ENCODE measurements at regions not wholly inside any gene's neighbourhood (a gene's known extent, or its start where the extent isn't known, plus 50 kb on each side); places are given as distances from the start of the nearest gene placed in this dataset.

- CTCF ChIA-PET = no interaction called here
- H3K27ac Mint-ChIP-seq = no peak overlapping the region
- H3K4me3 Mint-ChIP-seq = no peak overlapping the region
- H3K36me3 Mint-ChIP-seq = no peaks in the 10 kb centered on the region
- no peaks in the 10 kb centered on the region for H3K27me3 Mint-ChIP-seq
- no peaks in the 10 kb centered on the region for H3K9me3 Mint-ChIP-seq (ENCODE audit: low read depth)
- no peaks in the 10 kb centered on the region for H3K4me1 Mint-ChIP-seq
- DNase-seq = no peak
- no peak for ATAC-seq
Observed at GRCh38 chr16:59163371-59164055, 429.4 kb upstream of the GOT2 start.

DNA sequence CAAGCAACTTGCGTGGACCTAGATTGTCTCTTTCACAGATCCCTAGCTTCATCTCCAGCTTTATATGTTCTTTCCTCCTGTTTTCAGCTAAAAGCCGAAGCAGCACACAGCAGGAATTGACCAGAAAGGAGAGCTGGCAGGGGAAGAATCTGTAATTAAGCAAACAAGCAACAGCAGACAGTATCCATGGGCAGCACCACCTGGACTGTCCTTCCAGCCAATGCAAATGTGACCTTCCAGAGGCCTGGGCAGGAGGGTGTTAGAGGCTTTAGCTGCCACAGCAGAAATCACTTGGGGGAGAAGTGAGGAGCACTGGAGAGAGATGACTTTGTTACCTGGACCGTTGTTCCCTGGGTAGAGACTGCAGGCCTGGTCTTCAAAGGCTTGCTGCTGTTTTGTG lies 427.6 kb upstream of the GOT2 start:
- Mint-ChIP-seq H3K9me3 (ENCODE audit: low read depth) (no peaks in the 10 kb centered on the region), H3K27ac (no peak overlapping the region), H3K27me3 (no peaks in the 10 kb centered on the region), H3K4me1 (no peaks in the 10 kb centered on the region), H3K4me3 (no peak overlapping the region), H3K36me3 (no peaks in the 10 kb centered on the region)
- CTCF ChIA-PET = no interaction called here
- ATAC-seq (no peak), DNase-seq (no peak)

DNA sequence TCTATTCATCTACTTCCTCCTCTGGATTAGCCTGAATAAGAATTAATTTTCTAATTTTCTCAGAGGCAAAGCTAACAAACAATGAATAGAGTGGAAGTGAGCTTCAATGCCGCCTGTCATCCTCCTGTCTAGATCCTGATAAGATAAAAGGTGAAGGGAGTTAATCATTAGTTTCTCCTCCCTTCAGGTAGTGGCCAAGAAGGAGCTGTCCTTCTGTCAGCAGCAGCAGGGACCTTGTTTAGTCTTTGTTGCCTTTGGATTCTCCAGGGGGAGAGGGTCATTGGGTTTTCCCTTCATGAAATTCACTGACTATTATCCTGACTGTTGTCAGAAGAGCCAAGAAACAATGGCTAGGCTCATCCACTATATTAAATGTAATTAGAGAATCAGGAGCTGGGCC lies 420.2 kb upstream of the GOT2 start:
- Mint-ChIP-seq H3K36me3 (no peaks in the 10 kb centered on the region), H3K27me3 (no peaks in the 10 kb centered on the region), H3K27ac (no peak overlapping the region), H3K9me3 (ENCODE audit: low read depth) (peaks cover 4% of the 10 kb centered on the region), H3K4me3 (no peak overlapping the region), H3K4me1 (no peaks in the 10 kb centered on the region)
- DNase-seq (no peak), ATAC-seq (no peak)
- CTCF ChIA-PET = no interaction called here

DNA sequence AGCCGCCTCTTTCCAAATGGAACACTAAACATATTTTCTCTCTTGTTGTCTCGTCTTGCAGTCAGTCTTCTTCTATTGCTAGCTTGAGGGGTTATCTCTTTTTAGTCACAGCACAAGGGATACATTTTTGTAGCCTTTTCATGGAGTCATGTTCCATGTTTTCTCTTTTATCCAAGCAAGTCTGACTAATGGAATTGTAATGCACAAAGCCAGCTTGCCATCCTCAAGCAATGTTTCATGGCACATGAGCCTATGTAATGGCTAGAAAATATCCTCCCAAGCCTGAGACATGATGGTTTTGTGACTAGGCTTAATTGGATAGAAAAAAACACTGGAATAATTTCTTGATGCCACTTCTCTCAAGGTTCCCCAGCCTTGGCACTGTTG lies 414.6 kb upstream of the GOT2 start:
- H3K27me3 Mint-ChIP-seq = no peaks in the 10 kb centered on the region
- ATAC-seq = no peak
- no peak overlapping the region for H3K27ac Mint-ChIP-seq
- no peaks in the 10 kb centered on the region for H3K36me3 Mint-ChIP-seq
- H3K4me1 Mint-ChIP-seq = no peaks in the 10 kb centered on the region
- CTCF ChIA-PET = no interaction called here
- peaks cover 7% of the 10 kb centered on the region for H3K9me3 Mint-ChIP-seq (ENCODE audit: low read depth)
- DNase-seq = no peak
- no peak overlapping the region for H3K4me3 Mint-ChIP-seq

DNA sequence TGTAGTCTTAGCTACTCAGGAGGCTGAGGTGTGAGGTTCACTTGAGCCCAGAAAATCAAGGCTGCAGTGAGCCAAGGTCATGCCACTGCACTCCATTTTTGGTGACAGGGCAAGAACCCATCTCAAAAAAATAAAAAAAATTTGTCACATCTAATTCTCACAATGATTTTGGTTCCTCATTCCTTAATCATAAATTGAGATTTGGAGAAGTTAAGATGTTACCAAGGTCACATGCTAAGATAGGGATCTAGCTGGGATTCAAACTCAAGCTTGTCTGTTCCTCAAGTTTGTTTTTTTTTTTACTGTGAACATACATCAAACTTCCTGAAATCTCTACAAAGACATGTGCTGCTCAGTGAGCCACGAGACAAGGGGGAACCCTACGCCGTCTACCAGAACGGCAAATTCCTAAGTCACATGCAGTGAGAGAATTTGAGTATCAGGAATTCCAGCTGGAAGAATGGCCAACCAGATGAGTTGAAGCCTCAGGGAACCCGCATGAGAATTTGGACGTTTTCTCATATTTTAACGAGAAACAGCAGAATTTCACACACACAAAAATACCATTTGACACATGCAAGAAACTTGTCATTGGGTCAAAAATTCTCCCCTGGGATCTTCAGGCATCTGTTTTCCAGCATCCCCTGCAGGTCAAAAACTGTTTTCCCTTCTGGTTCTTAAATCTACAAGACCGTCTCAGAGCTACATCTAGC lies 414.1 kb upstream of the GOT2 start:
- CTCF ChIA-PET = no interaction called here
- no peak overlapping the region for H3K4me3 Mint-ChIP-seq

GRCh38 chr16:59146140-59146539 lies 412.0 kb upstream of the GOT2 start:
- Mint-ChIP-seq H3K36me3 (no peaks in the 10 kb centered on the region), H3K27me3 (no peaks in the 10 kb centered on the region), H3K9me3 (ENCODE audit: low read depth) (peaks cover 9% of the 10 kb centered on the region), H3K4me1 (no peaks in the 10 kb centered on the region), H3K4me3 (no peak overlapping the region), H3K27ac (no peak overlapping the region)
- ATAC-seq (no peak), DNase-seq (no peak)
- CTCF ChIA-PET = no interaction called here

More for the DNA sequence above, 414.1 kb upstream of the GOT2 start:
- no peaks in the 10 kb centered on the region for H3K4me1 Mint-ChIP-seq
- H3K27me3 Mint-ChIP-seq = no peaks in the 10 kb centered on the region
- no peak for DNase-seq
- H3K9me3 Mint-ChIP-seq (ENCODE audit: low read depth) = peaks cover 7% of the 10 kb centered on the region
- ATAC-seq = no peak
- H3K27ac Mint-ChIP-seq = no peak overlapping the region
- H3K36me3 Mint-ChIP-seq = no peaks in the 10 kb centered on the region

GRCh38 chr16:59144841-59145240 lies 410.7 kb upstream of the GOT2 start:
- Mint-ChIP-seq H3K9me3 (ENCODE audit: low read depth) (peaks cover 8% of the 10 kb centered on the region), H3K27ac (no peak overlapping the region), H3K36me3 (no peaks in the 10 kb centered on the region), H3K27me3 (no peaks in the 10 kb centered on the region), H3K4me3 (no peak overlapping the region), H3K4me1 (no peaks in the 10 kb centered on the region)
- no peak for ATAC-seq
- DNase-seq = no peak
- CTCF ChIA-PET = no interaction called here

DNA sequence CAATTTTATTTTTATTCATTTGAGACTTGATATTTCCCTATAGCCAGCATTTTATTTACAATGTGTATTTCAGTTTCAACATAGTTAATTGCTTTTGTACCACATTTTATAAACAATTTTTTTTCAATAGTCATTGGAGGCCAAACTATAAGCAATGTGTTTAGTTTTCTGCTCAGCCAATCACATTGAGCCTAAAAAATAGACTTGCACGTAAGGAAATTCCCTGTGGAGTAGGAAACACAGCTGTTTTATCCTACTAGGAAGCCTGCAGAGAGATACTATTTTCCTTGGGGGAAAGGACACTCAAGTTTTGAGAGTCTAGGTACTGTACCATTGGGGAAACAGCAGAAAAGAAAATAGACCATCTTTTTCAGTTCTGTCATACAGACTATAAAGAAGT lies 410.2 kb upstream of the GOT2 start:
- H3K27ac Mint-ChIP-seq = no peak overlapping the region
- ATAC-seq (no peak), DNase-seq (no peak)
- no peaks in the 10 kb centered on the region for H3K4me1 Mint-ChIP-seq
- CTCF ChIA-PET = no interaction called here
- H3K27me3 Mint-ChIP-seq = no peaks in the 10 kb centered on the region
- peaks cover 9% of the 10 kb centered on the region for H3K9me3 Mint-ChIP-seq (ENCODE audit: low read depth)
- H3K4me3 Mint-ChIP-seq = no peak overlapping the region
- no peaks in the 10 kb centered on the region for H3K36me3 Mint-ChIP-seq

GRCh38 chr16:59126486-59126885 lies 392.4 kb upstream of the GOT2 start:
- Mint-ChIP-seq H3K27ac (no peak overlapping the region), H3K36me3 (no peaks in the 10 kb centered on the region), H3K9me3 (ENCODE audit: low read depth) (no peaks in the 10 kb centered on the region), H3K4me3 (no peak overlapping the region), H3K4me1 (no peaks in the 10 kb centered on the region), H3K27me3 (no peaks in the 10 kb centered on the region)
- DNase-seq (no peak), ATAC-seq (no peak)
- CTCF ChIA-PET = no interaction called here

GRCh38 chr16:59124056-59124455 lies 389.9 kb upstream of the GOT2 start:
- H3K27ac Mint-ChIP-seq = no peak overlapping the region
- DNase-seq (no peak), ATAC-seq (no peak)
- no peaks in the 10 kb centered on the region for H3K4me1 Mint-ChIP-seq
- no peak overlapping the region for H3K4me3 Mint-ChIP-seq
- H3K9me3 Mint-ChIP-seq (ENCODE audit: low read depth) = no peaks in the 10 kb centered on the region
- H3K36me3 Mint-ChIP-seq = no peaks in the 10 kb centered on the region
- CTCF ChIA-PET = no interaction called here
- no peaks in the 10 kb centered on the region for H3K27me3 Mint-ChIP-seq

- H3K4me3 Mint-ChIP-seq = no peak overlapping the region
- CTCF ChIA-PET = no interaction called here
Observed at GRCh38 chr16:59123479-59123878, 389.4 kb upstream of the GOT2 start.

GRCh38 chr16:59122262-59122537 lies 388.1 kb upstream of the GOT2 start:
- Mint-ChIP-seq H3K4me3 (no peak overlapping the region), H3K9me3 (ENCODE audit: low read depth) (peaks cover 3% of the 10 kb centered on the region), H3K4me1 (no peaks in the 10 kb centered on the region), H3K36me3 (no peaks in the 10 kb centered on the region), H3K27me3 (no peaks in the 10 kb centered on the region), H3K27ac (no peak overlapping the region)
- CTCF ChIA-PET = no interaction called here
- DNase-seq (no peak), ATAC-seq (no peak)

More at GRCh38 chr16:59123479-59123878, 389.4 kb upstream of the GOT2 start:
- Mint-ChIP-seq H3K27ac (no peak overlapping the region), H3K4me1 (no peaks in the 10 kb centered on the region), H3K9me3 (ENCODE audit: low read depth) (no peaks in the 10 kb centered on the region), H3K27me3 (no peaks in the 10 kb centered on the region), H3K36me3 (no peaks in the 10 kb centered on the region)
- ATAC-seq (no peak), DNase-seq (no peak)

DNA sequence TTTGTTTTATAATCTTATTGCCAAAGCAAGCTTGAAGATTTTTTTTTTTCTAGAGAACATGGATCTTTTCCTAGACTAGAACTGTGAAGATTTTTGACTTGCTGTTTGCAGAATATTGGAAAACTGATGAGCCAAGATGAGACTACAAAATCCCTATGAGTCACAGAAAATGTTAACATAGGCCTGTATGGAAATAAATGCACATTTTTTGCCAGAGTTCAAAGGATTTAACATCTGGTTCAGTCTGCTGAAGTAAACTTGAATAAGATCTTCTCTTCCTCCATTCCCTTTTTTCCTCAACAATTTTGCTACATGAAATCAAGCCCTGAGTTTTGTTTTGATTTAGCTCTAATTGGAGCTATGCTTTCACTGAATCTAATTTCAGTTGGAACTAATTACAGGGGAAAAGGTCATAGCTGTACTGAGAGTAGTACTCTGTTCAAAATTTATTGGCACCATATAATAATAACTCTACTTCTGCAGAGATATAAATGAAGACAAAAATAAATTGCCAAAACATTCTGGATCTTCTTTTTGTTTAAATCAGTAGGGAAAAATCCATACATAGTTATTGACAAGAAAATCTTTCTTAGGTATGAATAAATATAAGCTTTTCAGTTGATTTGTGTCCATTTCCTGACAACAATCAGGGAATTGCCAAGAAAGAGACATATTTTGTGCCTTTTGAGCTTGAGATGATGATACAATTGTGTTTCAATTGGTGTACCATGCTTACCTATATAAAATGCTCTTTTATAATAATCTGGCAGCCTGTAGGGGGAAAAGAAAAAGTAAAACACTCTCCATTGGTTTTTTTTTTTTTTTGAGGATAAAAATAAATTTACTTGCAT lies 387.5 kb upstream of the GOT2 start:
- no peak overlapping the region for H3K4me3 Mint-ChIP-seq
- no peaks in the 10 kb centered on the region for H3K36me3 Mint-ChIP-seq
- CTCF ChIA-PET = no interaction called here
- peaks cover 5% of the 10 kb centered on the region for H3K9me3 Mint-ChIP-seq (ENCODE audit: low read depth)
- no peaks in the 10 kb centered on the region for H3K4me1 Mint-ChIP-seq
- no peaks in the 10 kb centered on the region for H3K27me3 Mint-ChIP-seq
- no peak overlapping the region for H3K27ac Mint-ChIP-seq
- DNase-seq (no peak), ATAC-seq (no peak)

DNA sequence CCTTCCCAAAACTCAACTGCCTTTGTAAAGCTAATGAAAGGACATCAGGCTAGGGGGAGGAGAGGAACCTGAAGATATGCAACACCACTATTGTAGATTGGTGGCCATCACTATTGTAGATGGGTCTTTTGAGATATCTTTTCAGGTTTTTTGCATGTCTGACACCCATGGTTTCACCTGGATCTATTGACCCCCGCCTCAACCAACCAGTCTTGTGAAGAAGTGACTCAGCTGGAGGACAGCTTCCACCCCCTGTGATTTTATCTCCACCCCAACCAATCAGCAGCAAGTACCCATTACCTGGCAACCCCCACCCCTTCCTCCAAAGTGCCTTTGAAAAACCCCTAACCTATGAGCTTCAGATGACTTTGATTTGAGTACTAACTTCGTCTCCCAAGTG lies 382.6 kb upstream of the GOT2 start:
- ATAC-seq (no peak), DNase-seq (no peak)
- Mint-ChIP-seq H3K36me3 (no peaks in the 10 kb centered on the region), H3K27me3 (no peaks in the 10 kb centered on the region), H3K4me1 (no peaks in the 10 kb centered on the region), H3K9me3 (ENCODE audit: low read depth) (peaks cover 5% of the 10 kb centered on the region), H3K27ac (no peak overlapping the region), H3K4me3 (no peak overlapping the region)
- CTCF ChIA-PET = no interaction called here

Data from activated CD8-positive, alpha-beta memory T cell treated with anti-CD3 and anti-CD28 coated beads, Interleukin-2, amount 10 ng/mL, durations not matched to agents 7 days and 5 days (primary cell).